NCI-H1417 treated with DMSO at 0.1 percent for 48 hours (cell line): ENCODE measurements at regions not wholly inside any gene's neighbourhood (a gene's known extent, or its start where the extent isn't known, plus 50 kb on each side); places are given as distances from the start of the nearest gene placed in this dataset.
"Not testable (repeated sequence)": the region's sequence is repeated elsewhere in the genome, so short reads cannot be mapped to it uniquely, and the experiment has no call there.

ENCODE experiments used
- DNase-seq: peaks from one replicate; lab custom pipeline; 2025; lab: John Stamatoyannopoulos, UW

GRCh38 chr18:38305961-38306360, 740.4 kb upstream of the CELF4 start:
- DNase-seq, result no peak

- no peak for DNase-seq
Observed at GRCh38 chr18:38301621-38302020, 736.0 kb upstream of the CELF4 start.

- DNase-seq, result no peak
Observed at GRCh38 chr18:38297910-38298309, 732.3 kb upstream of the CELF4 start.

GRCh38 chr18:38290229-38290628, 724.6 kb upstream of the CELF4 start:
- no peak for DNase-seq

GRCh38 chr18:38284972-38285371, 719.4 kb upstream of the CELF4 start:
- no peak for DNase-seq

DNA sequence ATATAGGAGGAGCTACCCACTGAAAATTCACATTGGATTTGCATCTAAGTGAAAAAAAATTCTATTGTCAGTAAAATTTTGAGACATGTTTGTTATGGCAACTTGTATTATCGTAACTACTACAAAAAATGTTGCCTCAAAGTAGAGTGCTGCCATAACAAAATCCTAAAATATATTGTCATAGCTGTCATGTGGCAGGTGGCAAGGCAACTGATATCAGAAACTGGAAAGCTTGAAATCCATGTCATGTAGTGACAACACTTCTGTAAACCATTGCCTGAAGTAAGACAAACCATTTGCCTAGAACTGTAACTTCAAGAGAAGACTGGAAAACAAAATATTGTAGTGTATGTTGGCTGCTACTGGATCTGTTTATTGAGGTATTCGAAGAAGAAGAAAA, 697.5 kb upstream of the CELF4 start:
- no peak for DNase-seq

DNA sequence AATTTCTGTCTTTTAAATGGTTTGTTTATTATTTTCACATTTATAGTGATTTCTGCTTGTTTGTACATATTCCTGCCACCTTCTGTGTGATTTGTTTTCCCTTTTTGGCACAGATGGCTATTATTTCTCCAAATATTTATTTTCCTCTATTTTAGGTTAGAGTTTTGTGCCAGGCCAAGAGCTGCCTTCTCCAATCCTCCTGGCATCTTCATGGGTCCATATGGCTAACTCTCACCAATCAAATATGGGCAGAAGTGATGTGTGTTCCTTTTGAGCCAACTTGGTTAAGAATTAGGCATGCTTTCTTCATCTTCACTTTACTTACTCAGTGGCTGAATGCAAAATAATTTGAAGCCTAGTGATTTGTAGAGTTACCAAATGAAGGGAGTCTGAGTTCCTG, 697.1 kb upstream of the CELF4 start:
- no peak for DNase-seq

- no peak for DNase-seq
Observed at GRCh38 chr18:38257661-38258060, 692.1 kb upstream of the CELF4 start.

DNA sequence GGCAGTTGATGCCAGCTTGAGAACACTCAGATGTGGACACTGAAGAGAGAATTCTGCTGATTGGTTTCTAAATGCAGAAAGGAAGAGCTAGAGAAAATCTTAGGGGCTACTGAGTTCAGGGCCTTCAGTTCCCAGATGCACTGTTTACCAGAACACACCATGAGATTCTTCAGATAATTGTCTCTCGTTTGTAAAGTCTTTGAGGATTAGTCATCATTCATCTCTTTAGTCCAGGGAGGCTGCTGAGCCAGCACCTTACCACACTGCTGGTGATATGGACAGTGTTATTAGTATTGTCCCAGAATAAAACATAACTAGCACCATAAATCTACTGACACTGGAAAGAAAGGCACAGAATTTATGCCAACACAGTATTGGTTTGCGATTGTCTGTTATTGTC, 690.8 kb upstream of the CELF4 start:
- no peak for DNase-seq

GRCh38 chr18:38250971-38251370, 685.4 kb upstream of the CELF4 start:
- no peak for DNase-seq

GRCh38 chr18:38244480-38244879, 678.9 kb upstream of the CELF4 start:
- DNase-seq, result no peak

- no peak for DNase-seq
Observed at GRCh38 chr18:38243291-38243690, 677.7 kb upstream of the CELF4 start.

- no peak for DNase-seq
Observed at GRCh38 chr18:38241736-38242135, 676.1 kb upstream of the CELF4 start.

DNA sequence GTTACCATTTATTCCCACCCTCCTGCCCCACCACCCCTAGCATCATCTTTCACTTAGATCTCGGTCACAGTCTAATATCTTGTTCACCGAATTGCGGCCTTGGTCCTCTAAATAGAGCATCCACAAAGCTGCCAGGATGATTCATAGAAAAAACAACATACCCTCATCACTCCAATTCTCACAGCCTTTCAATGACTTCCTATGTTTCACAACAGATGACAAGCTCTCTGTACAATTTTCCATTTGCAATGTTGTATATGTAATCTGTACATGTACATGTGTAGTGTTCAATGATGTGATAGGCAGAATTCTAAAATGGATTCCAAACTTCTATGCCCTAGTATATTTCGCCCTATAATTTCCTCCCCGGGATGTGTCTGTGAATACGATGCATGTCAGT, 675.6 kb upstream of the CELF4 start:
- DNase-seq, result no peak

- DNase-seq, result no peak
Observed at GRCh38 chr18:38239606-38240005, 674.0 kb upstream of the CELF4 start.

GRCh38 chr18:38237796-38238195, 672.2 kb upstream of the CELF4 start:
- no peak for DNase-seq

GRCh38 chr18:38221476-38222100, 656.0 kb upstream of the CELF4 start:
- peak; percentile 40 for DNase-seq

DNA sequence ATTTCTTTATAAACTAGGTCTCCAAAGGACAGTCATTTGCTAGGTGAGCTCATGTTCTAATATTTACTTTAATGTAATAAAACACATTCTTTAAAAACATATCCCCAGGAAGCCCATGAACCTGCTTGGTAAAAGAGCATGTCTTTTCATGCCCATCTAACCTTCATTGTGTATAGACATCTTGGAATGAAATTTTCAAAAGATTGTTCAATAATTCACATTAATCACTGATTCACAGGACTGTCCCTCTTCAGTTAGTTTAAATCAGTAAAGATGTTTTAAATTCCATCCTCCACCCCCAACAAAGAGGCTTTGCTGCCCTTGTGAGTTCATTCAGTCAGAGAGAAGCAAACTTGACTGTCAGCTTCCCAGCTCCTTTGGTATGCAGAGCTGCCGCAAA, 633.4 kb upstream of the CELF4 start:
- DNase-seq, result no peak

- no peak for DNase-seq
Observed at GRCh38 chr18:38198526-38198925, 632.9 kb upstream of the CELF4 start.

DNA sequence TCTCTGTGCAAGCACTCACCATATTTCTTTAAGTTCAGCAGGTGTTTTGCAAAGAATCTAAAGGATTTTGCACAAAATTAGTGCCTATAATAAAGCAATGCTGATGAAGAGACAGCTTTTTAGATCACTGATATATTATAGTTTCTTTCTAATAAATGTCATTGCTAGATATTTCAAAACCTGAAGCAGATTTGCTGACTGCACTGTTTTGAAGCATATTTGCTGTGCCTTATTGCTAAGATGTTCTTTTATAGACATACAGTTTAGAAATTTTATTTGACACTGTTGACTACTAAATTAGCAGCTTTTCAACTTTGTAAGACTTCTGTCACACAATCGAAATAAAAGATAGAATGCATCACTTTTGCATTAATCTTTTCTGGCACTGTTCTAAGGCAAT, 620.9 kb upstream of the CELF4 start:
- no peak for DNase-seq

- DNase-seq, result peak; percentile 43
Observed at GRCh38 chr18:38174594-38174993, 609.0 kb upstream of the CELF4 start.

DNA sequence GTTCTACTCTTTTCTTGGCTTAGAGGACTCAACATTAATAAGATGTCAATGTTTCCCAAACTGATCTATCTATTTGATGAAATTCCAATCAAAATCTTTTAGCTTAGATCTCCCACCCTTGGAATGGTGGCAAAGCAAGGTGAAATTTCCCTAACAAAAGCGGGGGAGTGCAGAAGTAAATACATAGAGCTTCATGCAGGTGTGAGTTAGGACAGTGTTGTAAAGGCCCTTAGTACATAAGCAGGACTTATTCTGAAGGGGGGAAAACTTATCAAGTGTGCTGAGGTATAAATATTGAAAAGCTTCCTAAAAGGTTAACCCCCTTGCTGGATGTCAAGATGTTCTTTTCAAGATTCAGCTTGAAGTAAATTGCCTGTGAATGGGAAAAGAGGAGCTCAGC, 608.6 kb upstream of the CELF4 start:
- no peak for DNase-seq

DNA sequence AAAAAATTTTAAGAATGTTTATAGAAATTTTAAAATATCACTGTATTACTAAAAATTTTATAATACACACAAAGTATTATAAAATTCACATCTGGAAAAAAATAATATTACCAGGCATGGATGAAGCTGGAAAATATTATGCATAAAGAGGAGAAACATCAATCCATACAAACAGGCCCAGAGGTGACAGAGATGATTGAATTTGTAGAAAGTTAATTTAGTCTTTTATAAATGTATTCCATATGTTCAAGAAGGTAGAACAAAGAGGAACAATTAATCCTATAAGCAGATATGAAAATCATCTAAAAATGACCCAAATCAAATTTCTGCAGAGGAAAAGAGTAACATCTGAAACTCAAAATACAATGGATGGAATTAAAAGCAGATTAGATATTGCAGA, 605.2 kb upstream of the CELF4 start:
- DNase-seq, result no peak

- DNase-seq, result no peak
Observed at GRCh38 chr18:38167623-38168022, 602.0 kb upstream of the CELF4 start.

- not testable (repeated sequence) for DNase-seq
Observed at GRCh38 chr18:38153116-38153515, 587.5 kb upstream of the CELF4 start.
